Endodermal cell (in vitro differentiated cells): ENCODE measurements at regions not wholly inside any gene's neighbourhood (a gene's known extent, or its start where the extent isn't known, plus 50 kb on each side); places are given as distances from the start of the nearest gene placed in this dataset.

Experiments used
- DNase-seq: peaks from one replicate; pipeline ENCODE4 v3.0.0-alpha.2; 2017
- H3K27ac ChIP-seq: 2 replicates; pipeline ENCODE4 v1.5.1; 2013; ENCODE audit warnings: mild to moderate bottlenecking, low read depth, low read length, moderate library complexity
- H3K27me3 ChIP-seq: 2 replicates; pipeline ENCODE4 v1.6.1; 2013; ENCODE audit warnings: mild to moderate bottlenecking, low read length, moderate library complexity; ENCODE audit not compliant: insufficient read depth, control insufficient read depth, poor library complexity, severe bottlenecking
- H3K36me3 ChIP-seq: 2 replicates; pipeline ENCODE4 v1.7.0; 2013; ENCODE audit warnings: mild to moderate bottlenecking, low read length, moderate library complexity; ENCODE audit not compliant: control insufficient read depth, insufficient read depth
- H3K4me1 ChIP-seq: one replicate; pipeline ENCODE4 v1.7.0; 2013; ENCODE audit warnings: low read length; ENCODE audit not compliant: control insufficient read depth, insufficient read depth
- H3K4me3 ChIP-seq: 2 replicates; pipeline ENCODE4 v1.5.1; 2013; ENCODE audit warnings: mild to moderate bottlenecking, low read length, moderate library complexity
- H3K9ac ChIP-seq: 2 replicates; pipeline ENCODE4 v1.6.1; 2013; ENCODE audit warnings: mild to moderate bottlenecking, low read length, moderate library complexity; ENCODE audit not compliant: poor library complexity, severe bottlenecking; ENCODE audit errors: extremely low read depth
- H3K9me3 ChIP-seq: 2 replicates; pipeline ENCODE4 v1.6.1; 2013; ENCODE audit warnings: mild to moderate bottlenecking, low read length, moderate library complexity; ENCODE audit not compliant: control insufficient read depth
- H3K27ac Mint-ChIP-seq: 2 replicates; pipeline ENCODE4 v1.8.0; 2020; ENCODE audit warnings: mixed read lengths
- H3K27me3 Mint-ChIP-seq: 2 replicates; pipeline ENCODE4 v1.8.0; 2021; ENCODE audit warnings: mild to moderate bottlenecking, mixed read lengths; ENCODE audit not compliant: insufficient read depth
- H3K36me3 Mint-ChIP-seq: 2 replicates; pipeline ENCODE4 v1.8.0; 2020; ENCODE audit warnings: low read depth, mixed read lengths
- H3K4me1 Mint-ChIP-seq: 2 replicates; pipeline ENCODE4 v1.8.0; 2020; ENCODE audit warnings: mixed read lengths
- H3K4me3 Mint-ChIP-seq: 2 replicates; pipeline ENCODE4 v1.8.0; 2020; ENCODE audit warnings: mild to moderate bottlenecking, moderate library complexity, mixed read lengths
- H3K9me3 Mint-ChIP-seq: 2 replicates; pipeline ENCODE4 v1.8.0; 2020; ENCODE audit warnings: mild to moderate bottlenecking, mixed read lengths
- WGBS, 2 experiments: methylation state at CpG; one replicate each; pipeline versions ENCODE4 v1.1.5 to v1.1.7; 2013; ENCODE audit warnings: missing lambda C conversion rate in 2 of 2, mixed read lengths in 1 of 2; ENCODE audit not compliant: insufficient coverage in 1 of 2, insufficient read length in 1 of 2; 5-methylcytosine and 5-hydroxymethylcytosine counted together
- TF ChIP-seq, protein P1 (sequence below): fragments of 200-600 bp; sonication (generic); conservative IDR thresholded peaks from 2 replicates; pipeline ENCODE4 v1.5.0; 2021; ENCODE audit warnings: antibody characterized with exemption, mild to moderate bottlenecking

DNA sequence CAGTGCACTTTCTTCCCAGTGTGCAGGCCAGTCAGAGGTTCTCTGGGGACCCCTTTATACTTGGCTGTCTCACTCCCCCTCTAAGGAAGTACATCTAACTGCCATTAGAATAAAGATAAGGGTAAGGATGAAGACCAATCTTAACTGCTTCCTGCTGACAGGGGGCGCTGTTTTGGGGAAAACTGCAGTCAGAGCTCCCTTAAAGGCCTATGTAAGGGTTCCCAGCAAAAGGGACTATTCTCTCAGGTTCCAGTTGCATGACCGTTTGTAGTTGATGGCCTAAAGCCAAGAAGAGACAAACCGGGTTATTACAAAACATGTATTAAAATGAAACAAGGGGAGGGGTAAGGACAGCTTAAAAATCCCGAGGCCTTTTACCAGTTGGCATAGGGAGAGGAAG lies 115.6 kb upstream of the SPIN4 start:
- TF ChIP-seq, protein P1, sequence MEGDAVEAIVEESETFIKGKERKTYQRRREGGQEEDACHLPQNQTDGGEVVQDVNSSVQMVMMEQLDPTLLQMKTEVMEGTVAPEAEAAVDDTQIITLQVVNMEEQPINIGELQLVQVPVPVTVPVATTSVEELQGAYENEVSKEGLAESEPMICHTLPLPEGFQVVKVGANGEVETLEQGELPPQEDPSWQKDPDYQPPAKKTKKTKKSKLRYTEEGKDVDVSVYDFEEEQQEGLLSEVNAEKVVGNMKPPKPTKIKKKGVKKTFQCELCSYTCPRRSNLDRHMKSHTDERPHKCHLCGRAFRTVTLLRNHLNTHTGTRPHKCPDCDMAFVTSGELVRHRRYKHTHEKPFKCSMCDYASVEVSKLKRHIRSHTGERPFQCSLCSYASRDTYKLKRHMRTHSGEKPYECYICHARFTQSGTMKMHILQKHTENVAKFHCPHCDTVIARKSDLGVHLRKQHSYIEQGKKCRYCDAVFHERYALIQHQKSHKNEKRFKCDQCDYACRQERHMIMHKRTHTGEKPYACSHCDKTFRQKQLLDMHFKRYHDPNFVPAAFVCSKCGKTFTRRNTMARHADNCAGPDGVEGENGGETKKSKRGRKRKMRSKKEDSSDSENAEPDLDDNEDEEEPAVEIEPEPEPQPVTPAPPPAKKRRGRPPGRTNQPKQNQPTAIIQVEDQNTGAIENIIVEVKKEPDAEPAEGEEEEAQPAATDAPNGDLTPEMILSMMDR: peak; percentile 43
- peaks cover 87% of the 10 kb centered on the region for H3K9me3 Mint-ChIP-seq
- no peaks in the 10 kb centered on the region for H3K4me1 Mint-ChIP-seq
- Histone ChIP-seq H3K27ac (no peak overlapping the region), H3K4me3 (no peak overlapping the region), H3K4me1 (no peaks in the 10 kb centered on the region), H3K36me3 (no peaks in the 10 kb centered on the region), H3K9ac (no peak overlapping the region), H3K27me3 (no peaks in the 10 kb centered on the region), H3K9me3 (peaks cover 30% of the 10 kb centered on the region)
- no peak overlapping the region for H3K4me3 Mint-ChIP-seq
- peaks cover 22% of the 10 kb centered on the region for H3K36me3 Mint-ChIP-seq
- no peak for DNase-seq
- no peaks in the 10 kb centered on the region for H3K27me3 Mint-ChIP-seq
- WGBS, 2 experiments: 83% methylated on average over 3 of the region's 4 CpGs; no CpG with 5 or more reads in 1 of the 2 experiments
- H3K27ac Mint-ChIP-seq: no peak overlapping the region

DNA sequence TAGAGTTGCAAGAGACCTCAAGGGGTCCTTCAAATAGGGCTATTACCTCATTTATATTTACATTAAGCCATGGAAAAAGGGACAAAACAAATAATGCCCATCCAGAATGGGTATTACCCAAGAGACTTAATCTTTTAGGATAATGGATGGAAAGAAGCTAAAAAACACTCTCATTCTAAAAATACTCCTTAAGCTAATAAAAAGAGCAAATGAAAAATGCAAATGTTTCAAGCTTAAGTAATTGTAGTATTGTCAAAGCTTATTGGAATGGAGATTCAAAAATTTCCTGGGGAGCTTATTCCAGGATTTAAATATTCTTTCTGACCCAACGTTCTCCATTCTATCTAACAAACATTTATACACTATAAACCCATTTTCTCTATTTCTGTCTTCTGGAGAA lies 107.8 kb upstream of the SPIN4 start:
- Histone ChIP-seq H3K27me3 (no peaks in the 10 kb centered on the region), H3K27ac (no peak overlapping the region), H3K9ac (no peak overlapping the region), H3K9me3 (no peaks in the 10 kb centered on the region), H3K4me3 (no peak overlapping the region), H3K4me1 (no peaks in the 10 kb centered on the region), H3K36me3 (no peaks in the 10 kb centered on the region)
- no peak for DNase-seq
- Mint-ChIP-seq H3K4me1 (no peaks in the 10 kb centered on the region), H3K4me3 (no peak overlapping the region), H3K36me3 (no peaks in the 10 kb centered on the region), H3K27me3 (no peaks in the 10 kb centered on the region), H3K27ac (no peak overlapping the region), H3K9me3 (peaks cover 57% of the 10 kb centered on the region)
- WGBS, 2 experiments: 64% methylated on average over 1 of the region's 1 CpG; no CpG with 5 or more reads in 1 of the 2 experiments
- TF ChIP-seq, protein P1: no peak

DNA sequence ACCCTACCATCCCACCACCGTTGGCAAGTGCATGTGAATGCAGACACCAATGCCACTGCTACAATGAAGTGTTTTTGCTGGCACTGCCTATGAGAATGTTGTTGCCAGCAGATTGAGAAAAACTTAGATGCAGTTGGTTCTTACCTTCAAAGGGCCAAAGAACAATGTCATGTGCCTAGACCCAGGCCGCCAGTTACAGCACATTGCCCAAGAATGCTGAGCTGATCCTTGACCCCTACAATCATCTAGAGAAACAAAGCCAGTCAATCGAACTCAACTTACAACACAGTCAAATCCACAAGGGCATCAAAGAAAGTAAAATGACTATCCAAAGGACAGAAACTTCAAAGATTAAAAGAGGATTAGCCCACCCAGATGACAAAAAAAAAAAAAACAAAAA lies 102.4 kb upstream of the SPIN4 start:
- TF ChIP-seq, protein P1: no peak

More for the DNA sequence above, 102.4 kb upstream of the SPIN4 start:
- Histone ChIP-seq H3K4me3 (no peak overlapping the region), H3K9ac (no peak overlapping the region), H3K9me3 (peaks cover 7% of the 10 kb centered on the region), H3K4me1 (no peaks in the 10 kb centered on the region), H3K27me3 (no peaks in the 10 kb centered on the region), H3K36me3 (no peaks in the 10 kb centered on the region), H3K27ac (no peak overlapping the region)
- Mint-ChIP-seq H3K27me3 (no peaks in the 10 kb centered on the region), H3K4me3 (no peak overlapping the region), H3K4me1 (no peaks in the 10 kb centered on the region), H3K27ac (no peak overlapping the region), H3K36me3 (peaks cover 28% of the 10 kb centered on the region), H3K9me3 (peaks cover 87% of the 10 kb centered on the region)
- DNase-seq: no peak
- 86% methylated on average over 3 of the region's 3 CpGs; no CpG with 5 or more reads in 1 of the 2 experiments for WGBS, 2 experiments
